ENCODE measurements at regions not wholly inside any gene's neighbourhood (a gene's known extent, or its start where the extent isn't known, plus 50 kb on each side); places are given as distances from the start of the nearest gene placed in this dataset.

GRCh38 chr3:150180334-150180733 is 209.6 kb upstream of the PFN2 start (continued):
- no peak for TF ChIP-seq CHD7 (IDR thresholded peaks at IDR 0.05; ENCODE audit: insufficient replicate concordance, low read length)
- no peak for TF ChIP-seq YY1 (IDR thresholded peaks at IDR 0.05; ENCODE audit: low read depth, low read length)
- TF ChIP-seq TAF1 (IDR thresholded peaks at IDR 0.05; ENCODE audit: low read depth, low read length) = no peak
- TF ChIP-seq TCF12 (IDR thresholded peaks at IDR 0.05; ENCODE audit: low read depth, low read length) = no peak
- TF ChIP-seq CHD2 (IDR thresholded peaks at IDR 0.05; ENCODE audit: low read length) = no peak
